Right ventricle myocardium superior (tissue), 1 donor: ENCODE measurements at regions not wholly inside any gene's neighbourhood (a gene's known extent, or its start where the extent isn't known, plus 50 kb on each side); places are given as distances from the start of the nearest gene placed in this dataset.
"Not testable (repeated sequence)": the region's sequence is repeated elsewhere in the genome, so short reads cannot be mapped to it uniquely, and the experiment has no call there.

Source experiments
- ATAC-seq: fragments of 200-7000 bp; cut with Tn5 transposase; one replicate; pipeline ENCODE4 v1.9.1; 2020; ENCODE audit warnings: mild to moderate bottlenecking; ENCODE audit not compliant: poor library complexity
- DNase-seq: peaks from one replicate; pipeline ENCODE4 v3.0.0-alpha.2; 2020
- intact Hi-C: fragments of 100-400 bp; cut with DNase I; formaldehyde crosslinking; loops from one replicate; pipeline ENCODE4 v1.11.2; 2022
- donor health status: DM: no; HTN: yes; CAD: no; lungs with severe emphysema.

GRCh38 chr14:89469210-89470198 is 52.5 kb upstream of the FOXN3 start:
- ATAC-seq (peak; percentile 57), DNase-seq (no peak)
- intact Hi-C loops, result no loop called here

DNA sequence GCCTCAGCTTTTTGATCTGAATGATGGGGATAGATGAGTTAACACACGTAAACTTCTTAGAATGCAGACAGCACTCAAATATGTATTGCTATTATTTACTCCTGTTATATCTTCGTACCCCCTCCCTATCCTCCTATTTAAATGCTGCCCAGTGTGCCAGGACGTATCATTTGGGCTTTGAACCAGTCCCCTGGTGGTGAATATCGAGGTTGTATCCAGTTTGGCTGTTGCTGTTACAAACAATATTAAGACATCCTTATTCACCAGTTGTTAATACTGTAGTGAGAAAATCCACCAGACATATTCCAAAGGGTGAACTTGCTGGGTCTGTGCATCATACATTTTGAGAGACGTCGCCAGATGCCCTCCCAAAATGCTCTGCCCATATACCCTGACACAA is 51.5 kb upstream of the FOXN3 start:
- DNase-seq (no peak), ATAC-seq (no peak)
- intact Hi-C loops, result no loop called here

DNA sequence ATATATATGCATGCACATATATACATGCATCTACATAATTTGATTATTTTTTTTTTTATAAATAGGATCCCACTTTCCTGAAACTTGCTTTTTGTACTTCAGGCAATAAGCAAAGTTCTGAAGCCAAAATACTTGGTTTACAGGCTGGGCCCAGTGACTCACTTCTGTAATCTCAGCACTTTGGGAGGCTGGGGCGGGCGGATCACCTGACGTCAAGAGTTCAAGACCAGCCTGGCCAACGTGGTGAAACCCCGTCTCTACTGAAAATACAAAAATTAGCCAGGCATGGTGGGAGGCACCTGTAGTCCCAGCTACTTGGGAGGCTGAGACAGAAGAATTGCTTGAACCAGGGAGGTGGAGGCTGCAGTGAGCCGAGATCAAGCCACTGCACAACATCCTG is 51.0 kb upstream of the FOXN3 start:
- DNase-seq, intact Hi-C loops, ATAC-seq: not testable (repeated sequence)

DNA sequence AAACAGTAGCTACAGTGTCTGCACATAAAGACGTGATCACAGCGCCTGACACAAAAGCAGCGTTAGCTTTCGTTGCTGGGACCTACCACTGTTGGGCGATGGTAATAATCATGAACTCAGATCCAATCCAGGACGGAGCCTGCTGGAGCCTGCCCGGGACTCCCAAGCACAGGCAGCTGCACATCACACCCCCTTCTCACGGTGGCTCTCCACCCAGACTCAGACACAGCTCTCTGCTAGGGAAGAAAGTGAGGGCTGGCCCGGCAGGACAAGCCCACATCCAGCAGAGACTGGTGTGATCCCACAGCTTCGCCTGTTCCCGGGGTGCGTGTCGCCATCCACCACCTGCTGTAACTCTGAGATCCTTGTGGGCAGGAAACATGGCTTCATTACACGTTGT is 49.9 kb upstream of the FOXN3 start:
- DNase-seq (peak; percentile 45), ATAC-seq (peak; percentile 66)
- intact Hi-C loops, result no loop called here
